Spinal cord (tissue), 9 donors: ENCODE measurements at regions not wholly inside any gene's neighbourhood (a gene's known extent, or its start where the extent isn't known, plus 50 kb on each side); places are given as distances from the start of the nearest gene placed in this dataset.

Source experiments
- DNase-seq, 6 donors: peaks; one replicate each; pipeline versions ENCODE4 v3.0.0 to v3.0.0-alpha.2; 2013 to 2015; ENCODE audit warnings: low spot score in 6 of 6, low read depth in 4 of 6
- H3K27ac ChIP-seq: one replicate; pipeline ENCODE4 v1.5.1; 2013; ENCODE audit warnings: low read depth, low read length, control low read depth
- H3K27me3 ChIP-seq: one replicate; pipeline ENCODE4 v1.6.1; 2013; ENCODE audit warnings: low read length; ENCODE audit not compliant: control insufficient read depth, insufficient read depth
- H3K36me3 ChIP-seq: one replicate; pipeline ENCODE4 v1.6.1; 2013; ENCODE audit warnings: low read length; ENCODE audit not compliant: control insufficient read depth, insufficient read depth
- H3K4me1 ChIP-seq: one replicate; pipeline ENCODE4 v1.6.1; 2013; ENCODE audit warnings: low read length; ENCODE audit not compliant: control insufficient read depth, insufficient read depth
- H3K4me3 ChIP-seq: one replicate; pipeline ENCODE4 v1.5.1; 2013; ENCODE audit warnings: low read depth, low read length, control low read depth
- H3K9me3 ChIP-seq: one replicate; pipeline ENCODE4 v1.6.1; 2013; ENCODE audit warnings: low read length; ENCODE audit not compliant: control insufficient read depth, insufficient read depth
- WGBS: methylation state at CpG from one replicate; pipeline ENCODE4 v1.1.5; 2013; ENCODE audit warnings: missing lambda C conversion rate; ENCODE audit not compliant: insufficient coverage; 5-methylcytosine and 5-hydroxymethylcytosine counted together
- donor health status: healthy.

DNA sequence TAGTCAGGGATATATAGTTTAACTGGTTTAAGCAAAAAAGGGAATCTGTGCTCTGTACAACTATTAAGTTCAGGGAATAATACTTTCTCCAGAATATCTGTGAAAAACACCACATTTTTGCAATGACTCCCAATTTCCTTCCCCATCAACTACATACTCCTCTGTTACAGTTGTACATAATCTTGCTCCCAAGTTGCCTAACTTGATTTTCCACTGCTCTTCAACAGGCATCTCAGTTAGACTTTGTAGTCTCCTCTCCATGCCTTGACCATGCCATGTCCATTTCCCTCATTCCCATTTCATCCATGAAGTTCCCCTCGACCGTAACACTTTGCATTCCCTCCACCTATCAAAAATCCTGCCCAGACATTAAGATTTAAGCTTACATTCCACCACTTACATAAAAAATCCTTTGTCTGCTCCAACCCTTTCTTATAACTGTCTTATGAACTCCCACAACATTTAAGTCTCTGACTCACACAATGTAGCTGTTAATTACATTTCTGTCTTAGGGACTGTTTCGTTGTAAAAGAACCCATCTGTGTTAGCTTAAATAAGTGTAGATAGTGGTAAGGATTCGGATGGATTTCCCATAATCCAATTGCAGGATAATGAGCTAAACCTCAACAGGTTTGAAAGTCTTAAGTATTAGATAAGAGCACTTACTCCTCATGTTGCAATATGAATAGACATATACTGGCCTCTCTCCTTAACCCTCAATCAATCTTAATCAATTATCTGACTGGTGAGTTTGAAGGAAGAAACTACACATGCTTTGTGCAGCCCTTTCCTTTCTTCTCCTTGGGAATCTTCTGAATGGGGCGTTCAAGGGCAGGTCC lies 156.5 kb downstream of the PAWR start:
- Histone ChIP-seq H3K27me3 (no peaks in the 10 kb centered on the region), H3K9me3 (no peaks in the 10 kb centered on the region), H3K4me3 (no peak overlapping the region), H3K27ac (no peak overlapping the region), H3K4me1 (no peaks in the 10 kb centered on the region), H3K36me3 (no peaks in the 10 kb centered on the region)
- no peak for DNase-seq
- 100% methylated on average over 2 of the region's 5 CpGs for WGBS

DNA sequence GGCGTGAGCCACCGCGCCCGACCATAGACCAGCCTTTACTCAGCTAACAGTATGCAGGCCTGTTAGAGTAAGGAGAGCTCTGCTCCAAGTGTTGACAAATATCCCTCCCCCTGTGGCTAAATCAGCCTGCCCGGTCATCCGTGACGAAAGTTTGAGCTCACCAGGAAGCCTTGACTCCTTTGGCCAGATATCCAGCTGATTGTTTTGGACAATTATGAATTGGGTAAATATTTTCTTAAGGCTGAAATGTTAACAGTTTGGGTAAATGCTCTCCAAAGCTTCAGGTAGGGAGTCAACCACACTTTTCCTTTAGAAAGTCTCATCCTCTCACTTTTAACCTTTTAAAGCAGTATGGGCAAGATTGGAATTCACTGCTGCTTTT lies 157.9 kb downstream of the PAWR start:
- DNase-seq: no peak
- 96% methylated on average over 4 of the region's 7 CpGs for WGBS
- H3K36me3 ChIP-seq: no peaks in the 10 kb centered on the region
- no peak overlapping the region for H3K27ac ChIP-seq
- no peak overlapping the region for H3K4me3 ChIP-seq
- no peaks in the 10 kb centered on the region for H3K27me3 ChIP-seq
- H3K9me3 ChIP-seq: no peaks in the 10 kb centered on the region
- no peaks in the 10 kb centered on the region for H3K4me1 ChIP-seq

DNA sequence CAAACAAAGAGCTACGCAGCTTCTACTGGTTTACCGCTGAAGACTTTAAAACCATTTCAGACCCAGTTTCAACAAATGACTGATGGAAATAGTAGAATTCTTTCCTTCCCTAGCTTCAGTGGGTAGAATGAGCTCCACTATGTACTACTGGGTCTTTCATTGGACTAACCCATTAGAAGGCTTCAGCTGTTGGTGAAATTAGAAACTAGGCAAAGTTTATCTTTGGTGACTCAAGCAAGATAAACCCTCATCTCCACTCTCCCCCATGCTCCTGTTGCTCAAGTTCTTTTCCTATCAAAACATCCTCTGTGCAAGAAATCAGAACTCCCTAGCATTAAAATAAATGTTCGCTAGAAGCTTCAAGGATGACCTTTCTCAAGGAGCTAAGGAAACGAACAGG lies 159.2 kb downstream of the PAWR start:
- WGBS: no CpG with 5 or more reads among the region's 4 CpGs
- H3K9me3 ChIP-seq: no peaks in the 10 kb centered on the region
- H3K27me3 ChIP-seq: no peaks in the 10 kb centered on the region
- DNase-seq: no peak
- no peaks in the 10 kb centered on the region for H3K36me3 ChIP-seq
- H3K27ac ChIP-seq: no peak overlapping the region
- no peak overlapping the region for H3K4me3 ChIP-seq
- no peaks in the 10 kb centered on the region for H3K4me1 ChIP-seq

DNA sequence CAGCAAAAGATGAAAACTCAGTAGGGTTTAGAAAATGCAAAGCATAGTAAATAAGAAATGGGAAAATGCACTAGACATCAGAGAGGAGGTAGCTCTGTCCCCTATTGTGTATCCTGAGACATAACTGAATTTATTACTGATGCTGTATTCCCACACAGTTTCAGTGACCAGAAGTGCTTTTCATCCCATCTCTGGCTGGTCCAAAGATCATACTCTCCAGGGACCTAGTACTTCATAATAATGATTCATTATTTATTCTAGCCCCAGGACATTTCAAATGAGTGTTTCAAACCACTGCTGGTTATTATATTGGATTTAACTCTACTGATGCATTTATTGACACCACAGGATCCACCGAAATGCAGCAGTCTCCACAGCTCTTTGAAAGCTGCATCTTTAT lies 163.3 kb downstream of the PAWR start:
- peak in 1 of 6 donors; percentile 58 for DNase-seq
- H3K27me3 ChIP-seq: no peaks in the 10 kb centered on the region
- no CpG with 5 or more reads among the region's 1 CpG for WGBS

DNA sequence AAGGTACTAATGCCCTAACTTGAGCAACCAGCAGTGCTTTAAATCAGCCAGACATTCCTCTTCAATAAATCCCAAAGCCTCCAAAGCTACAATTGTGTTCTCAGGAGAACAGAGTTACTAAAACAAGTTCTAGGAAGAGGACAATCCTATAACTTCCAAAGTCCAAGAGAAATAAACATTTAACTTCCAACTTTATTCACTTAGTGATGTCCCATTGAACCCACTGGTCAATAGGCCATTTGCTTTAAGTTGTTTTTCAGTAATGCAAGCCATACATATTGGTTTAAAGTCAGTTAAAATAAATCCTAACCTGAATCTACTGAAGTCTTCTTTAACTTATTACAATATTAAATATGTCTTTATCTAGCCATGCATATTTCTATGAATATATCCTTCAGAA lies 165.4 kb downstream of the PAWR start:
- no peaks in the 10 kb centered on the region for H3K9me3 ChIP-seq
- H3K27me3 ChIP-seq: no peaks in the 10 kb centered on the region
- DNase-seq: no peak
- H3K4me3 ChIP-seq: no peak overlapping the region
- H3K27ac ChIP-seq: no peak overlapping the region
- H3K36me3 ChIP-seq: no peaks in the 10 kb centered on the region
- H3K4me1 ChIP-seq: no peaks in the 10 kb centered on the region

More for the DNA sequence above, 163.3 kb downstream of the PAWR start:
- Histone ChIP-seq H3K36me3 (no peaks in the 10 kb centered on the region), H3K4me3 (no peak overlapping the region), H3K27ac (no peak overlapping the region), H3K9me3 (no peaks in the 10 kb centered on the region), H3K4me1 (no peaks in the 10 kb centered on the region)

DNA sequence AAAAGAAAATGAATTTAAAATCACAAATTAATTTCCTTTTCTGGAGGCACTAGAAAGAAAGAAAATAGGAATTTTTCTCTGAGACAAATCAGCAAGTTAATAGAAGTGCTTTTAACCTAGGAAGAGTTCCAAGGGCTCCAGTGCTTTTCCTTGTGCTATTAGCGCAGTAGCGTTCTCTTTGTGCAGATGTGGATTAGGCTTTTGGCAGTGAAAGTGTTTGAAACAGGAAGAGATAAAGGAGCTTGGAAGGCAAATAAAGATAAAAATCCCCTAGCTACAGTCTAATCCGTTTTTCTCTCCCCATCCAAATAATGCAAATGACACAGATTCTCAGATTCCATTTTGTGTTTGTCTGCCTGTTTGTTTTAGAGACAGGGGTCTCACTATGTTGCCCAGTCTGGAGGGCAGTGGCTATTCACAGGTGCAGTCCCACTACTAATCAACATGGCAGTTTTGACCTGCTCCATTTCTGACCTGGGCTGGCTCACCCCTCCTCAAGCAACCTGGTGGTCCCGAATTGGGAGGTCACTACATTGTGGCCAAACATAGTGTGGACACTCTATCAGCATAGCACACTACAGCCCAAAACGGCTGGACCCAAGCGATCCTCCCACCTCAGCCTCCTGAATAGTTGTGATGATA lies 166.1 kb downstream of the PAWR start:
- Histone ChIP-seq H3K27ac (no peak overlapping the region), H3K4me3 (no peak overlapping the region), H3K36me3 (no peaks in the 10 kb centered on the region), H3K27me3 (no peaks in the 10 kb centered on the region), H3K9me3 (no peaks in the 10 kb centered on the region), H3K4me1 (no peaks in the 10 kb centered on the region)
- DNase-seq: no peak
- 54% methylated on average over 2 of the region's 6 CpGs for WGBS

DNA sequence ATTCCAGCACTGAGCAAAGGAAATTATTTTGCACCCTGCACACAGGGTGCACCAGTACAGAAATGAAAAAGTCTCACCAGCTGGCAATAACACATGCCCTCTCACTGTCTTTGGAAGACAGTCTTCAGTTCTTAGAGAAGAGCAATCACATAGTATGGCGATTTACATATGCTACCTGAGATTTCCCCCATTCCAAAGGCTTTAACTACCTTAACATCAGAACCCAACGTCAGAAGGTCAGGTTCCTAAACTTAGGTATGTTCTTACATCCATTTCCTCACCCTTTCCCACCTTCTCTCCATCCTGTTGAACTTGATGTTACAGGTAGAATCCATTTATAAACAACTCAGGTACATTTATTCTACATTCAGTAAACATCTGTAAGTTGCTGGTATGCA lies 167.8 kb downstream of the PAWR start:
- WGBS: 75% methylated on average over 1 of the region's 2 CpGs
- H3K4me3 ChIP-seq: no peak overlapping the region
- no peaks in the 10 kb centered on the region for H3K4me1 ChIP-seq

DNA sequence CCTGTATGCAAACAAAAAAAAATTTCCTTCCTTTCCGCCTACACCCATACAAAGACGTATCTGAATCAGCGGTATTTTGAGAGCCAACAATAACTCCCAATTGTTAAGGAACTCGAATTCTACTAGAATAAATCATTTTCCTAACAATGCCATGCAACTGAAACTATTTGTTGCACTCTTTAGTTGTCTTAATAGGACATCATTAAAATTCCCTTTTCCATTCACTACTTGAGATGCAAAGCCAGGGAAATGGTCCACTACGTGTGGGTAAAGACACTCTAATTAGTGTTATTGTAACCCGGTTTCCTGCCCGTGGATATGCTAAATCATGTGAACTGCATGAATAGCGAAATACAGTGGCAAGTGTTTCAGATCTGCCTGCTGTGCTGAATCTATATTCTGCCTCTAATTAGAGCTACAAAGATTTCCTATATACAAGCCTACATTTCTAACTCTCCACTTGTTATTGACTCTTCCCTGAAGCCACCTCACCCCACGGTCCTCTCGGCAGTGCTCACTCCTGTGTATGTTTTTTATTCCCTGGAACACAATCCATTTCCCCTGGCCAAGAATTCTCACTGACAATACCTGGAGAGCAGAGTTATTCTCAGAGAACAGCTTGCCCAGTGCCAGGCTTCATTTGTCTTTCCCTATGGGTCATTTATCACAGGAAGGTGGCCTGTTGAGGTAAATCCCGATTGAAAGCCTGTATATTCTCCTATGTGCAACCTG lies 168.3 kb downstream of the PAWR start:
- H3K27ac ChIP-seq: no peak overlapping the region
- WGBS: 31% methylated on average over 6 of the region's 11 CpGs
- peak in 2 of 6 donors; percentile 57 to 70 for DNase-seq
- no peaks in the 10 kb centered on the region for H3K9me3 ChIP-seq
- H3K4me3 ChIP-seq: no peak overlapping the region
- no peaks in the 10 kb centered on the region for H3K27me3 ChIP-seq
- no peaks in the 10 kb centered on the region for H3K4me1 ChIP-seq
- no peaks in the 10 kb centered on the region for H3K36me3 ChIP-seq

More for the DNA sequence above, 167.8 kb downstream of the PAWR start:
- H3K36me3 ChIP-seq: no peaks in the 10 kb centered on the region
- DNase-seq: no peak
- no peaks in the 10 kb centered on the region for H3K9me3 ChIP-seq
- no peak overlapping the region for H3K27ac ChIP-seq
- H3K27me3 ChIP-seq: no peaks in the 10 kb centered on the region

DNA sequence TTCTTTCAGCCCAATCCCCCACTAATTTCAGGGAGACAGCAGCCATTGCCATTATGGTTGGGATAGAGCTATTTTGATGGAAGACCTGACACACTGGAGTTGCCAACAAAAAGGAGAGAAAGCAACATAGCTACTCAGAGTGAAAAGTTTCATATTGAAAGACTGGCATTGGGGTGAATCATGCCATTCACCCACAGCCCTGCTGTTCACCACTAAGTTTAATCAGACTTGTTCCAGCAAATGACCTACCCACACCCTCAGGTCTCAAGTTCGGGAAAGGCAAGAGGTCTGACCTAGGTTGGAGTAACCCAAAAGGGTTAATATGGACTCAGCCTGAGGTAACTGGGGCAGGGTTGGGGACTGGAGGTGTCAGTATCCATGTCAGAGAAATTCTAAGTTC lies 169.2 kb downstream of the PAWR start:
- no CpG with 5 or more reads among the region's 1 CpG for WGBS
- H3K4me3 ChIP-seq: no peak overlapping the region
- H3K27me3 ChIP-seq: no peaks in the 10 kb centered on the region
- no peaks in the 10 kb centered on the region for H3K36me3 ChIP-seq
- DNase-seq: no peak
- no peaks in the 10 kb centered on the region for H3K4me1 ChIP-seq
- H3K9me3 ChIP-seq: peaks cover 2% of the 10 kb centered on the region
- H3K27ac ChIP-seq: no peak overlapping the region
